GM18505 (cell line): ENCODE measurements at regions not wholly inside any gene's neighbourhood (a gene's known extent, or its start where the extent isn't known, plus 50 kb on each side); places are given as distances from the start of the nearest gene placed in this dataset.
"Not testable (repeated sequence)": the region's sequence is repeated elsewhere in the genome, so short reads cannot be mapped to it uniquely, and the experiment has no call there.

Experiments
- ATAC-seq: cut with Tn5 transposase; IDR thresholded peaks from one replicate; pipeline ENCODE4 v1.9.1; 2021; ENCODE audit not compliant: unreplicated experiment
- POLR2A ChIP-seq: IDR thresholded peaks from 4 replicates; pipeline ENCODE4 v1.6.1; 2011; ENCODE audit warnings: borderline replicate concordance; ENCODE audit not compliant: insufficient read depth, insufficient read length; ENCODE audit errors: extremely low read depth

DNA sequence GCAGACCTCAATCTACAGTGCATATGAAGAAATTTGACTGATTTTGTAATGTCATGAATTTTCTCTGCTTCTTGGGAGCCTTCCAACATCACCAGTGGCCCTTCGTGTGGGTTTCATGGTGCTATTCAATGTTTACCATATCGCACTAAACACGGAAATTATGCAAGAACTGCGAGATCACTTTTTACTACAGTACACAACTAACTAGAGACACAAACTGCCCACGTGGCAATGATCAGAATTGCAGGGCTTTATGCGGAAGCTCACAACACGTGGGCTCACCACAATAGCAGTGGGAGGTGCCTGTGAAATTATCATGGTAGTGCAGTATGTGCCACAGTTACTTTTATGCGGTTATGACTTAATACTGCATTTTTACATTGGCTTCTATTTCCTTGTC, 449.7 kb upstream of the KLF6 start:
- TF ChIP-seq POLR2A: no peak
- no peak for ATAC-seq

DNA sequence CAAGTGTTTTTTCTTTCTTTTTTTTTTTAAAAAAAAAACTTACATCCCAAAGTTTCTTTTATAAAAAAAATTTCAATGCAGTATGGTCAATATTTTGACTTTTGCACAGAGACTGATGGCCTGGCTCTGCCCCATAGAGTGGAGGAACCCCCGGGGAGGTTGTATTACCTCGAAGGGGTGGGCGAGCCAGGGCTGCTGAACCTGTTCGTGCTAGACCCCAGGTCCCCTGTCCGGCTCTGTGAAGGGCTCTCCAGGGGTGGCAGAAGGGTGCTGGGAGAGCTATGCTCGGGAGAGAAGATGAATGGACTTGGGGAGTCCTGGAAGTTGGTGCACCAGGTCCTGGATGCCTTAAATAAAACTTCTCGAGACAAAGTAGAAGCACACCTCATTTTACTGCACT, 446.4 kb upstream of the KLF6 start:
- TF ChIP-seq POLR2A: no peak
- no peak for ATAC-seq

DNA sequence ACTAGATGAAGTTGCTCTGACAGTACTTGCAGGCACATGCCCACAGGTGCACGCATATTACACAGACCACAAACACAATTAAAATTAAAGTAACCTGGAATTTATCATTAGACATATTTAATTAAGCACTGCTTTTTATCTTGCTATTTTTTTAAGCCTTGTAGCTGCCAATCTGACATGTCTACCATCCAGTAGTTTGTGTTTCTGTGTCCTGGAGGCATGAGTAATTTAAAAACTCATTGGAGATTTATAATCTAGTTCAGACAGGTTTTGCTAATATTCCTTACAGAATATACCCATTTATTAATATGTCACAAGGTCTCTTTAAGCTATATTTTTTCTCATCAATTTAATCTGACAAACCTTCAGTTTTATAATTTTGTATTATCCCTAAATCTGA, 445.0 kb upstream of the KLF6 start:
- ATAC-seq: no peak
- TF ChIP-seq POLR2A: no peak

DNA sequence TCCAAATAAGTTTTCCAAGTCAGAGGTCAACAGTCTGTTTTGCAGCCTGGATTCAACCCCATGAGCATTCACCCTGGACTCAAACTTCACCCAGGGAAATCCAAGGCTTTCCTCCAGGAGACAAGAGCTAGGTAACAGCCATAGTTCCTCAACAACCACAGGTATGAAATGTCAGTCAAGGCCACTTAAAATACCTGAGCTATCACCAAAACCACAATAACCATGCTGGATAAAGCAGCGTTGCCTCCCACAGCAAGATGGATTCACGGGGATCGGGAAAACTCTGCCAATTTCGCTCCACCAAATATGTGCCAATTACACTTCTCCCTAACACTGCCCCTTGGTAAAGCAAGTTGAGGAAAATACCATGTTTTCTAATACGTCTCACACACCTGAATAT, 444.1 kb upstream of the KLF6 start:
- no peak for ATAC-seq
- no peak for TF ChIP-seq POLR2A

DNA sequence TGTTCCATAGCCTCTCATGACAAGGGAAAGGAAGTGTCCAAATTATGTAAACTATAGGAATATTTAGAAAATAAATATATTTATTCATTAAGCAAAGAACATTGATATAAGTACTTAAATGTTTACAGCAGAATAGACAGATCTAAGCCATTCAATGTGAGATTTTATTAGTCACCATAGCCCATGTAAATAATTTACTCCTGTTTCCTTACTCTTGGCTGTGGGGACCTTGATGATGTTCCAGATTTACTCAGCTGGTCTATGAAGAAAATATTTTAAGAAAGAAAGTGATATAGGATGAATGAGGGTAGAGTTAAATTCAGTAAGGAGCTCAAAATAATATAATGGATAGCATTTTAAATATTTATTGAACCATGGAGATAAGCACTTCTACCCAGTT, 442.6 kb upstream of the KLF6 start:
- no peak for TF ChIP-seq POLR2A
- ATAC-seq: no peak

DNA sequence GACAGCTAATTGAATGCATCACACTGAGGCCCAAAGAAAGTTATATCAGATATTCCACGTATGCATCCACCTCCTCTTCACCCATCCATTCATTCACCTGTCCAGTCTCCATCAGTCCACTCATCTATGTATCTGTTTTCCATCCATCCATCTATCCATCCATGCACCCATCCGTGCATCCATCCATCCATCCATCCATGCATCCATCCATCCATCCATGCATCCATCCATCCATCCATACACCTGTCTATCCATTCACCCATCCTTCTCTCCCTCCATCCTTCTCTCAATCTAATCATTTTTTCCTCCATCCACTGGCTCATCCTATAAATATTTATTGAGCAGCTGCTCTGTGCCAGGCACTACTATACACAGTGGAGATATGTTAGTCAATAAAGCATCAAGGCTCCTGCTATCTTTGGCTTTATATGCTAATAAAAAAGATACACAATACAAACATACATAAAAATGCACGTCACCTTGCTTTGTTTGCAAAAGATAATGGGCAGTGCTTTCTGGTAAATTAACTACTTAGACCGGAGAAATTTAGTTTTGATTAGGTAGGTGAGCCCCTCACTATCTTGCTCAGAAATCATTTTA, 442.0 kb upstream of the KLF6 start:
- ATAC-seq: no peak
- no peak for TF ChIP-seq POLR2A

DNA sequence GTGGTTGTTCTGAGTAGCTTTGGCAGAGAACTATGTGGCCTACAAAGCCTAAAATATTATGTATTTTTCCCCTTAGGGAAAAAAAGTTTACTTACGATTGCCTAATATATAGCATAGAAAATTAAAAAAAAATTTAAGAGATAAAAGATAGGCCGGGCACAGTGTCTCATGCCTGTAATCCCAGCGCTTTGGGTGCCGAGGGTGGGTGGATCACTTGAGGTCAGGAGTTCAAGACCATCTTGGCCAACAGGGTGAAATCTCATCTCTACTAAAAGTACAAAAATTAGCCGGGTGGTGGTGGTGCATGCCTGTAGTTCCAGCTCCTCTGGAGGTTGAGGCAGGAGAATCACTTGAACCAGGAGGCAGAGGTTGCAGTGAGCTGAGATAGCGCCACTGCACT, 439.2 kb upstream of the KLF6 start:
- no peak for ATAC-seq

DNA sequence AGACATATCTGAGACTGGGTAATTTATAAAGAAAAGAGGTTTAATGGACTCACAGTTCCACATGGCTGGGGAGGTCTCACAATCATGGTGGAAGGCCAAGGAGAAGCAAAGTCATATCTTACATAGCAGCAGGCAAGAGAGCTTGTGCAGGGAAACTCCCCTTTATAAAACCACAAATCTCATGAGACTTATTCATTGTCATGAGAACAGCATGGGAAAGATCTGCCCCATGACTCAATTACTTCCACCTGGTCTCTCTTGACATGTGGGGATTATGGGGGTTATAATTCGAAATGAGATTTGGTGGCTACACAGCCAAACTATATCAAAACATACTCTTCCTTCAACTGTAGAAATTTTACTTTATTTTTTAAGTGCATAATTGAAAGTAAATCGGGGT, 436.3 kb upstream of the KLF6 start:
- ATAC-seq: not testable (repeated sequence)

More for the DNA sequence above, 439.2 kb upstream of the KLF6 start:
- TF ChIP-seq POLR2A: no peak

DNA sequence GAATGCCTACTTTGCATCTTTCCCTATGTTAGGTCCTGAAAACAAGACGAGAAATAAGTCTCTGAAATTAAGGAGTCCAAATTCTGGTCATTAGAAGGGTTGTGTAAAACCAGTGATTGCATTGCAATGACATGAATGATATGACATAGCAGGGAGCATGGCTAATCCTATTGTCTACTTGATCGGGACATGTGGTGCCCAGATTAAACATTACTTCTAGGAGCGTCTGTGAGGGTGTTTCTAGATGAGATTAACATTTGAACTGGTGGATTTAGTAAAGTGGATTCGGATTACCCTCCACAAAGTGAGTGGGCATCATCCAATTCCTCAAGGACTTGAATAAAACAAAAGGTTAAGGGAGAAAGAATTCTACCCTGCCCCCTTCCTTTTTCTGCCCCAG, 434.9 kb upstream of the KLF6 start:
- no peak for TF ChIP-seq POLR2A
- ATAC-seq: no peak

DNA sequence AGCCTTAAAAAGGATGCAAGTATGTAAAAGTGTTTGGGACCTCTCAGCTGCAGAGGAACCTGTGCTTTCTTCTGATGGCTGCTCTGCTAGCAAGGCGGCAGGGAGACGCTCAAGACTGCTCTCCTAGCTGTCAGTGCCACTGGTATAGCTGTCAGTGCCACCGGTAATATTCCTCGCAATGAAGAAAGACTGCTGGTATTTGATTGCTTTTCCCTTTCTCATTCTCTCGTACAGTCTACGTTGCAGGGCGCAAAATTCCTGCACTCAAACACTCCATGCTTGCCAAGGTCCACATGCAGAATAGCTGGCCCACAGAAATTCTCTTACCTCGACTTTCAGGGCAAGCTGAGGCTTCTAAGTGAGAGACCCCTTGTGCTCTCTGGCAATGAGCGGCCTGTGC, 432.6 kb upstream of the KLF6 start:
- no peak for ATAC-seq
- no peak for TF ChIP-seq POLR2A

DNA sequence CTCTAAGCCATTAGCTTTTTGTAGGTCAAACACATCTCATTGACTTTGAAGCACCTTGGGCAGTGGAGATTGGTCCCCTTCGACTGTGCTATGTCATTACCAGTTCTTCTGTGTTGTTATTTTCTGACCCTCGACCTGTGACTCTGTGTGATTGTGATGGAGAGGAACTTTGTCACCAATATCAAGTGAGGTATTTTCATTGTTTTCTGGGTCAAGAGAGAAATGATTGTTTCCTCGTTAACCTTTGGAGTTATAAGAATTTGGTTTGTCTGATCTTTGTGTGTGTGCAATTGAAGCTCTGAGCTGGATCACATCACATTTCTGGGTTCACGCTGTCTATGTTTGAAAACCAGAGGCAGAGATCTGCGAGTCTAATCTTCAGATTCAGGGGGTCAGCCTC, 432.2 kb upstream of the KLF6 start:
- no peak for TF ChIP-seq POLR2A
- ATAC-seq: no peak

DNA sequence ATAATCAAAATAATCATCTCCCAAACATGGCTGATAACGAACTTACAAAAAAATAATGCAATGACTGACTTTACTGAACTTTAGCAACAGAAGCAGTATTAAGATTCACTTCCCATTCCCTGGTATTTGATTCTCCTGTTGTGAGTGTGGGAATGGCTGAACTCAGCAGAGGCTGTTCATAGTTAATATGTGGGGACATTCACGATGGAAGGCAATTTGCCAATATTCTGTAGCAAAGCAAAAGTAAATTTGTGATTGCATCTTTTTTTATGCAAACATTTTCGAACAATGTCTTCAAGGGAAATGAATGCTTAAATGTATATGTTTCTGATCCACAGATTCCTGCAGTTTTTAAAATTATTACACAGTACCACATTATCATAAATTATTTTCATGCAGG, 431.7 kb upstream of the KLF6 start:
- no peak for ATAC-seq
- no peak for TF ChIP-seq POLR2A

DNA sequence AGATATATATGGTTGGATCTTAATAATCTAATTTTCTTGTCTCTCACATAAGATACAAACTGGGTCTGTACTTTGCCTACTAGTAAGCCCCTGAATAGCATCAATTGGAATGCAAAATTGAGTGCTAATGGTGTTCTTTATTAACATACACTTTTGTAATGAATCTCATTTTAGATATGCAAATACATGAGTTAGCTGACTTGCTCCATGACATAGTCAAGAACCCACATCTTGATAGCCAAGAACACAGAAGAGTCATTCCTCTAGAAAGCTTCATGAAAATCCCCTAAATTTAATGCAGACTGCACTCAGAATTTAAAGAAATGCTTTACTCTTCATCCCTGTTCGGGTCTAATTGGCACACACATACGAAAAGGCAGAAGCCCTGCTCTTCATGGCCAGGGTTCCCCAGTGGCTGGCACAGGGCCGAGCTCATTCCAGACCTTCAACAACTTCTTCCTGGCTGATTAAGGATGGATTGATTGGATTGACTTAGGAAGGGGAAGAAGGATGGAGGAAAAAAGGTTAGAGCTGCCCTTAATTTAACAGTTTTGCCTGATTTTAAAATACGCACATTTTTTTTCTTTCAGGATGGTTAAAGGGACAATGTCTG, 431.1 kb upstream of the KLF6 start:
- no peak for TF ChIP-seq POLR2A
- ATAC-seq: no peak

DNA sequence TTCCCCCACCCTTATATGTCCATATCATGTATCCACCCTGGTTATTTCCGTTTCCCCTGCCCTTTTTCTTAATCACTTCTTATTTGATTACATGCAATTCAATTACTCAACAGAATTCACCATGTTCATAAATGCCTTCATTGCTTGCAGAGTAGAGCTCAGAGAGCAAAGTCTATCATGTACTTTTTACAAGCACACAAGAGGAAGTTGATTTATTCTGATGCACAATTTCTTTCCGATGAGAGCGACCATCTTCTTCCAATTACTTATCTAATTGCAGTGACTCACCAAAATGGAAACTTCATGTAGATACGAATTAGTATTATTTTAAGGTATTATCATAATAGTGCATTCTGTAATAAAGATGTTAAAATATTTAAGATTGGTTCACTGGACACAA, 430.5 kb upstream of the KLF6 start:
- no peak for TF ChIP-seq POLR2A
- ATAC-seq: no peak

DNA sequence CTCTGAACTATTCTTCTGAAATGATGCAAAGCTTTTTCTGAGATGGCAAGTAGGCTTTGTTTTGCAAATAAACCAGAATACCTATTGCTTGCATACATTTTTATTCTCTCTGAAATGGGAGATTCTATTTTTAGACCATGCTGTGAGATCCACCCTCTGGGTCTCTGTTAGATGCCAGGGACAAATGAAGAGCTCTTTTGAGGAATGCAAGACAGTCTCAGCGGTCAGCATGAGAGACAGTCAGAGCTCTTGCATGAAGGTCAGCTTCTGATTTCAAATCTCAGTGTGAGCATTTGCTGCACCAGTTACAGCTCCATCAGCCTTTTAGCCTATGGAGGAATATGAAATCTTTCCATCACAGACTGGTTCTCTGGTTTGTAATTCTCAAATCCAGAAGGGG, 429.9 kb upstream of the KLF6 start:
- no peak for ATAC-seq
- TF ChIP-seq POLR2A: no peak
